ENCODE measurements at regions not wholly inside any gene's neighbourhood (a gene's known extent, or its start where the extent isn't known, plus 50 kb on each side); places are given as distances from the start of the nearest gene placed in this dataset.

DNA sequence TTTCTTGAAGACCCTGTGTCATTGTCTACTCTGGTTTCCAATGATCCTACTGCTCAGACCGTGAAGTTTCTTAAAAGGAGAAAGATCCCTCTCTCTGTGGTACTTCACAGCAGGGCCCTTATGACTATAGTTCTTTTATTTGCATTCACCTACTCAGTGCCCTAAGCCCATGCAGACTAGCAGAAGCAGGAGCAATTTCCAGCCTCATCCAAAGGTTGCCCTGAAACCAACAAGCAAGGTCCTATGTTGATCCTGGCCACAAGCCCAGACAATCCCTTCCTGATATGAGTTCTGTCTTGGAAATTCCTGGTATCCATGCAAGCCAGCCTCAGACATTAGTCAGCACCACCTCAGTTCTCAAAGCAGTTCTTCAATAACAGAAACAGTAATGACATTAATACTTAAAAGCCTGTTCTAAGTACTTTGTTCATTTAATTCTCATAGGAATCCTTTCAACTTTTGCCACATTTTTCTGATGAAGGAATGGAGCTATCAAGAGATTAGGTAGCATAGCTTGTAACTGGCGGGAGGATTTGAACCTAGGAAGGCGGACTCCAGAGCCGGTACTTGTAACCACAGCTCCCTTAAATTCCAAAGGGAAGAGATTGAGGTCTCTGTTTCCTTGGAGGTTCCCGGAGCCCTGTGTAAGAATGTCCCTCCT lies 58.1 kb upstream of the ST8SIA6 start:
- H3K4me3 ChIP-seq = no peak overlapping the region
- peak in 4 of 8 experiments; percentile 80 to 94 (median 86) for ATAC-seq (replicated peaks in 6 of 8)
- 0 to 87% (median 63%) methylated on average over 1 to 5 of the region's 5 CpGs; no CpG with 5 or more reads in 3 of the 10 experiments for WGBS, 10 experiments

GRCh38 chr10:17510242-17510908 lies 56.0 kb upstream of the ST8SIA6 start:
- no peak overlapping the region for H3K4me3 ChIP-seq
- in situ Hi-C loops (cut with MboI; ENCODE audit: low pct_unique_long_range_greater_than_20kb in 2 of 9, low sequenced_read_pairs in 9 of 9, unreplicated experiment in 9 of 9) = no loop called here
- H3K4me1 ChIP-seq (replicated peaks in 1 of 2) = no peaks in the 10 kb centered on the region
- H3K27ac ChIP-seq = no peak overlapping the region
- 61 to 100% (median 89%) methylated on average over 1 to 4 of the region's 5 CpGs for WGBS, 10 experiments
- no peak for ATAC-seq (replicated peaks in 6 of 8)

More for the DNA sequence above, 58.1 kb upstream of the ST8SIA6 start:
- H3K27ac ChIP-seq = no peak overlapping the region
- in situ Hi-C loops (cut with MboI; ENCODE audit: low pct_unique_long_range_greater_than_20kb in 2 of 9, low sequenced_read_pairs in 9 of 9, unreplicated experiment in 9 of 9) = no loop called here
- no peaks in the 10 kb centered on the region for H3K4me1 ChIP-seq (replicated peaks in 1 of 2)

DNA sequence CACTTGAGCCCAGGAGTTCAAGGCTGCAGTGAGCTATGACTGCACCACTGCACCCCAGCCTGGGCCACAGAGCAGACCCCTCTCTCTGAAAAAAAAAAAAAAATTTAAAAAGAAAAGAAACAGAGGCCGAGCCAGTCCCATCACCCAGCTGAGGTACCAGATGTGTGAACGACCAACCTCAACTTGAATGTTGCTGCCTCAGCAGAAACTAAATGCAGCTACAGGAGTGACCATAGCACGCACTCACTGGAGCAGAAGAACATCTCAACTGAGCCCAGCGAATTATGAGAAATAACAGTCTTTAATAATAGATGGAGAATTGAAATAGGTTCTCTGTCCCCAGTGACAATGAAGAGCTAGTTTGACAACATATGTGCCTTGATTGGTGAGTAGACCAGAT lies 53.1 kb upstream of the ST8SIA6 start:
- H3K27ac ChIP-seq = no peak overlapping the region
- no peak overlapping the region for H3K4me3 ChIP-seq
- in situ Hi-C loops (cut with MboI; ENCODE audit: low pct_unique_long_range_greater_than_20kb in 2 of 9, low sequenced_read_pairs in 9 of 9, unreplicated experiment in 9 of 9) = no loop called here
- H3K4me1 ChIP-seq (replicated peaks in 1 of 2) = no peaks in the 10 kb centered on the region
- 20 to 100% (median 70%) methylated on average over 1 to 3 of the region's 4 CpGs; no CpG with 5 or more reads in 5 of the 10 experiments for WGBS, 10 experiments
- no peak for ATAC-seq (replicated peaks in 6 of 8)

DNA sequence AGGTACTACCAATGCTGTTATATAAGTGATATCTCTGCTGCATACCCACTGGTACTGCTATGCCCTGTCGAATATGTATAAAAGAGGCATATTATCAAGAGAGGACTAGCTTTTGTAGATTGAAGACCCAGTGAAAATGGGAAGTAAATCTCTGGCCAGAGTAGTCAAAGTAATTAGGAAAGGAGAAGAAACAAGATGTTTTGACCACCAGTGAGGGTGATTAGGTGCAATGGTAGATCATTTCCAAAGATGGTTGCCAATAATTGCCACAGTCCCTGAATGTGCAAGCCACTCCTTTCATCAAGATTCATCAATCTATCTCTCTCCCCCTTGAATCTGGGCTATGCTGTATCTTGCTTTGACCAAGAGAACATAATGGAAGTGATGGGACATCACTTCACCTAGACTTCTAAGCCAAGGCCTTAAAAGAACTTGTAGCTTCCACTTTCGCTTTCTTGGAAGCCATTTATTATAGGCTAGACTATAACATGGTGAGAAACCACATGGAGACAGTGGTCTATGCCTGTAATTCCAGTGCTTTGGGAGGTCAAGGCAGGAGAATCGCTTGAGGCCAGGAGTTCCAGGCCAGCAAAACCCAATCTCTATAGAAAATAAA lies 52.6 kb upstream of the ST8SIA6 start:
- no peak for ATAC-seq (replicated peaks in 6 of 8)
- WGBS, 10 experiments = 57 to 100% (median 82%) methylated on average over 1 to 3 of the region's 3 CpGs; no CpG with 5 or more reads in 2 of the 10 experiments
- Histone ChIP-seq H3K4me1 (replicated peaks in 1 of 2) (no peaks in the 10 kb centered on the region), H3K27ac (no peak overlapping the region), H3K4me3 (no peak overlapping the region)
- in situ Hi-C loops (cut with MboI; ENCODE audit: low pct_unique_long_range_greater_than_20kb in 2 of 9, low sequenced_read_pairs in 9 of 9, unreplicated experiment in 9 of 9) = no loop called here

GRCh38 chr10:17506390-17506789 lies 52.0 kb upstream of the ST8SIA6 start:
- Histone ChIP-seq H3K27ac (no peak overlapping the region), H3K4me3 (no peak overlapping the region), H3K4me1 (replicated peaks in 1 of 2) (no peaks in the 10 kb centered on the region)
- ATAC-seq (replicated peaks in 6 of 8) = no peak
- 64 to 95% (median 79%) methylated on average over 2 to 6 of the region's 6 CpGs for WGBS, 10 experiments
- in situ Hi-C loops (cut with MboI; ENCODE audit: low pct_unique_long_range_greater_than_20kb in 2 of 9, low sequenced_read_pairs in 9 of 9, unreplicated experiment in 9 of 9) = no loop called here

DNA sequence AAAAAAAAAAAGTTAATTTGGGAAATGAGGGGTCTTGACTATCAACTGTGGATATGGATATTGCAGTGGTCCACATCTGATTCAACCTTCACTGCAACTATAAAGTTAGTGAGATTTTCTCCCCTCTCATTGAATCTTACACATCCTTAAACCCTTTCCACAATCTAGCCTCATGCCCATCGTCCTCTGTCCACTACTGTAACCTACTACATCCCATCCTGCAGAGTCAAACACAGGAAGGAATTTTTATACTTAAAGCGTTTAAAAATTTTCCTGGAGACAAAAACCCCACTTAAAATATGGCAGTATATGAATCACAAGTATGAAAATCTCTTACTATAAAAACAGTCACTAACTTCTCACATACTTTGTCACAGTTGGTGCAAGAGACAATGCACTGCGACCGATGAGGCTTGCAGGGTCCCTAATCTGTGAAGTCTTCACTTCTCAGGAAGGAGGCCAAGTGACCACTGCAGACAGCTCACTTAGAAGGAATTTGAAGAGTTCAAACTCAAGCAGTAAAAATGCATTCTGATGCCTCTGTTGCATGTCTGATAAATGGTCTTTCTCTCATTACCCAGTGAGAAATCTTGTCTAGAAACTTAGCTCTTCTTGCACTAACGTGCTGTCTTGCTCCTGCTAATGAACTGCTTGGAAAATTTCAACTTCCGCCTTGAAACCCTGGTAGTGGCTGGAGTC lies 50.3 kb upstream of the ST8SIA6 start:
- ATAC-seq (replicated peaks in 6 of 8) = no peak
- no peak overlapping the region for H3K4me3 ChIP-seq
- no peak overlapping the region for H3K27ac ChIP-seq
- H3K4me1 ChIP-seq (replicated peaks in 1 of 2) = no peaks in the 10 kb centered on the region
- in situ Hi-C loops (cut with MboI; ENCODE audit: low pct_unique_long_range_greater_than_20kb in 2 of 9, low sequenced_read_pairs in 9 of 9, unreplicated experiment in 9 of 9) = no loop called here
- WGBS, 10 experiments = 0 to 92% (median 80%) methylated on average over 1 to 5 of the region's 6 CpGs

Measured in motor neuron (in vitro differentiated cells).